ENCODE measurements at regions not wholly inside any gene's neighbourhood (a gene's known extent, or its start where the extent isn't known, plus 50 kb on each side); places are given as distances from the start of the nearest gene placed in this dataset.

- no peak for TF ChIP-seq TAF1 (IDR thresholded peaks at IDR 0.05; ENCODE audit: low read depth)
- TF ChIP-seq, protein P1, sequence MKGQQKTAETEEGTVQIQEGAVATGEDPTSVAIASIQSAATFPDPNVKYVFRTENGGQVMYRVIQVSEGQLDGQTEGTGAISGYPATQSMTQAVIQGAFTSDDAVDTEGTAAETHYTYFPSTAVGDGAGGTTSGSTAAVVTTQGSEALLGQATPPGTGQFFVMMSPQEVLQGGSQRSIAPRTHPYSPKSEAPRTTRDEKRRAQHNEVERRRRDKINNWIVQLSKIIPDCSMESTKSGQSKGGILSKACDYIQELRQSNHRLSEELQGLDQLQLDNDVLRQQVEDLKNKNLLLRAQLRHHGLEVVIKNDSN (IDR thresholded peaks at IDR 0.05): no peak
- no peak for TF ChIP-seq TEAD4 (IDR thresholded peaks at IDR 0.05)
- TF ChIP-seq, protein P2, sequence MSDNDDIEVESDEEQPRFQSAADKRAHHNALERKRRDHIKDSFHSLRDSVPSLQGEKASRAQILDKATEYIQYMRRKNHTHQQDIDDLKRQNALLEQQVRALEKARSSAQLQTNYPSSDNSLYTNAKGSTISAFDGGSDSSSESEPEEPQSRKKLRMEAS (IDR thresholded peaks at IDR 0.05): no peak
- TF ChIP-seq CEBPB (IDR thresholded peaks at IDR 0.05): no peak
- TF ChIP-seq REST (IDR thresholded peaks at IDR 0.05; ENCODE audit: low read depth): no peak
- TF ChIP-seq CREB1 (IDR thresholded peaks at IDR 0.05; ENCODE audit: low read depth): no peak
- no peak for TF ChIP-seq EP300 (IDR thresholded peaks at IDR 0.05; ENCODE audit: borderline replicate concordance)
- no peak for TF ChIP-seq TCF12 (IDR thresholded peaks at IDR 0.05; ENCODE audit: low read depth)
Observed at GRCh38 chr1:213448360-213448759, 397.3 kb downstream of the RPS6KC1 start.

GRCh38 chr1:213448776-213449175, 397.7 kb downstream of the RPS6KC1 start:
- TF ChIP-seq RAD21 (IDR thresholded peaks at IDR 0.05; ENCODE audit: low read depth): no peak
- TF ChIP-seq CEBPB (IDR thresholded peaks at IDR 0.05): no peak
- TF ChIP-seq FOXM1 (IDR thresholded peaks at IDR 0.05; ENCODE audit: borderline replicate concordance, low read depth): no peak
- TF ChIP-seq, protein P1 (IDR thresholded peaks at IDR 0.05): no peak
- no peak for TF ChIP-seq NFIC (IDR thresholded peaks at IDR 0.05)
- no peak for TF ChIP-seq ZBTB7A (IDR thresholded peaks at IDR 0.05; ENCODE audit: low read depth)
- TF ChIP-seq TAF1 (IDR thresholded peaks at IDR 0.05; ENCODE audit: low read depth): no peak
- TF ChIP-seq REST (IDR thresholded peaks at IDR 0.05; ENCODE audit: low read depth): no peak
- no peak for TF ChIP-seq YY1 (IDR thresholded peaks at IDR 0.05; ENCODE audit: low read depth)
- TF ChIP-seq CREB1 (IDR thresholded peaks at IDR 0.05; ENCODE audit: low read depth): no peak
- no peak for TF ChIP-seq TCF12 (IDR thresholded peaks at IDR 0.05; ENCODE audit: low read depth)
- no peak for TF ChIP-seq TEAD4 (IDR thresholded peaks at IDR 0.05)
- TF ChIP-seq, protein P2 (IDR thresholded peaks at IDR 0.05): no peak

GRCh38 chr1:213452501-213452900, 401.5 kb downstream of the RPS6KC1 start:
- no peak for TF ChIP-seq TAF1 (IDR thresholded peaks at IDR 0.05; ENCODE audit: low read depth)
- TF ChIP-seq RAD21 (IDR thresholded peaks at IDR 0.05; ENCODE audit: low read depth): no peak
- TF ChIP-seq EGR1 (IDR thresholded peaks at IDR 0.05): no peak
- TF ChIP-seq CREB1 (IDR thresholded peaks at IDR 0.05; ENCODE audit: low read depth): no peak
- TF ChIP-seq, protein P1 (IDR thresholded peaks at IDR 0.05): no peak

DNA sequence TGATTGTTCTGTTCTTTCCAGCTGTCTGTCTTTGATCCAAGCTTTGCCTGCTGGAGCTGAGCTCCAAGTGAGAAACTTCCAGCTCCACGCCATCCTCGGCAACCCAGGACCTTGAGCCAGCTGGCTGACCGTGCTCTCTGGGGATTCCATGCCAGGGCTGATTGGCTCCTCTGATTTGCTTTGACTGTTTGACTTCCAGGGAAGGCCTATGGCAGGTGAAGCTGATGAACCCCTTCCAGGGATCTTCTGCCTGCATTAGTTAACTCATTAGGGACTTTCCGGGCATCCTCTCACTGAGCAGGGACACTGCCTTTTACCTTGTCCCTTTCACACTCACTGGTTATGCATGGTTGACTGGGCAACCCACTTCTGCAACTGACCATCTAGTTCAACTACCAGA, 406.1 kb downstream of the RPS6KC1 start:
- TF ChIP-seq RAD21 (IDR thresholded peaks at IDR 0.05; ENCODE audit: low read depth): no peak
- TF ChIP-seq TCF12 (IDR thresholded peaks at IDR 0.05; ENCODE audit: low read depth): no peak
- no peak for TF ChIP-seq TEAD4 (IDR thresholded peaks at IDR 0.05)
- TF ChIP-seq REST (IDR thresholded peaks at IDR 0.05; ENCODE audit: low read depth): no peak
- TF ChIP-seq YY1 (IDR thresholded peaks at IDR 0.05; ENCODE audit: low read depth): no peak
- no peak for TF ChIP-seq NFIC (IDR thresholded peaks at IDR 0.05)
- TF ChIP-seq, protein P2 (IDR thresholded peaks at IDR 0.05): no peak
- no peak for TF ChIP-seq FOXM1 (IDR thresholded peaks at IDR 0.05; ENCODE audit: borderline replicate concordance, low read depth)
- no peak for TF ChIP-seq EP300 (IDR thresholded peaks at IDR 0.05; ENCODE audit: borderline replicate concordance)
- TF ChIP-seq ZBTB7A (IDR thresholded peaks at IDR 0.05; ENCODE audit: low read depth): no peak
- TF ChIP-seq EGR1 (IDR thresholded peaks at IDR 0.05): no peak
- no peak for TF ChIP-seq CREB1 (IDR thresholded peaks at IDR 0.05; ENCODE audit: low read depth)
- TF ChIP-seq TAF1 (IDR thresholded peaks at IDR 0.05; ENCODE audit: low read depth): no peak
- TF ChIP-seq CEBPB (IDR thresholded peaks at IDR 0.05): no peak

Data from Ishikawa (cell line).